ENCODE measurements at regions not wholly inside any gene's neighbourhood (a gene's known extent, or its start where the extent isn't known, plus 50 kb on each side); places are given as distances from the start of the nearest gene placed in this dataset.

DNA sequence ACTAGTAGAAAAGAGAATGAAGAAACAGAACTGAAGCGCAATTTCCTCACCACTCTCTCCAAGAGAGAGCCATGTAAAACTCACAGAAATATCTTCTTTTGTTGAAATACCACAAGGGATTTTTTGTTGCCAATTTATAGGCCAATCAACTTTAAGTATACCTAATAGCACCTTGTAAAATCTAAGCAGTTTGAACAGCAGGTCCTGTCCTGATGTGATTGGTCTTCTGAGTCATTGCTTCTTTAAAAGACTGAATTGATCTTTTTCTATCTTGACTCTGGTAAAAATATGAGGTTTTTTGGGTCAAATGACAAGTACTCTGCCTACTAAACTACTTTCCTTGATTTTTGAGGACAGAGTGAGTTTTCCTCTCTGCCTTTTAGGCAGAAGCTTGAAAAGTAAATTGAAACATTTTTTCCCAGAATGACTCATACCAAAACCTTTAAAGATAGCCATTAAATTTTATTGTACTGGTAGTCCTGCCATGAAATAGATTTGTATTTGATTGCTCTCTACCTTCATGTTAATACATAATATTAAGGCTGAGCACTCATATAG, 343.9 kb upstream of the CBLB start:
- Histone ChIP-seq H3K4me3 (ENCODE audit: low read depth in 1 of 2, low read length in 1 of 2) (no peak overlapping the region), H3K36me3 (no peaks in the 10 kb centered on the region), H3K27me3 (no peaks in the 10 kb centered on the region), H3K4me1 (ENCODE audit: control insufficient read depth in 1 of 2, insufficient read depth in 1 of 2, low read depth in 1 of 2, low read length in 1 of 2) (no peaks in the 10 kb centered on the region), H3K27ac (no peak overlapping the region), H3K9me3 (no peaks in the 10 kb centered on the region)
- TF ChIP-seq CTCF (IDR thresholded peaks at IDR 0.05) = no peak

GRCh38 chr3:106213954-106214353, 345.1 kb upstream of the CBLB start:
- Histone ChIP-seq H3K27me3 (no peaks in the 10 kb centered on the region), H3K4me1 (ENCODE audit: control insufficient read depth in 1 of 2, insufficient read depth in 1 of 2, low read depth in 1 of 2, low read length in 1 of 2) (no peaks in the 10 kb centered on the region), H3K9me3 (no peaks in the 10 kb centered on the region), H3K4me3 (ENCODE audit: low read depth in 1 of 2, low read length in 1 of 2) (no peak overlapping the region), H3K27ac (no peak overlapping the region), H3K36me3 (no peaks in the 10 kb centered on the region)
- no peak for TF ChIP-seq CTCF (IDR thresholded peaks at IDR 0.05)

DNA sequence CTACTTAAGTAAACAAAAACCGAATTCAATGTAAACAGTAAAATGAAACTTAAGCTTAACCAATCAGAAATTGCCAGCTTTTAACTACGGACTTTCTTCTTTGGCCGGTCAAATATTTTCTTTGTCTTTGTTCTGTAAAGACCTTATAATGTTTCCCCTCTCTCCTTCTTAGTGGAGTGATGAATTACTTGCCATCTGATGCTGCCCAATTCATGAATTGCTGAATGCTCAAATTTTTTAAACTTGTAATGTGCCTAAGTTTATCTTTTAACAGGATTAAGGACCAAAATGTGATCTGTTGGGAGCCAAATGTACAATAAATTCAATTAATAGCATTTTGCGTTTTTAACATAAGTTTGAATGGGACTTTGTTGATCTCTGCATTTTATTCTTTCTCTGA, 345.8 kb upstream of the CBLB start:
- TF ChIP-seq CTCF (IDR thresholded peaks at IDR 0.05) = no peak
- no peaks in the 10 kb centered on the region for H3K36me3 ChIP-seq

DNA sequence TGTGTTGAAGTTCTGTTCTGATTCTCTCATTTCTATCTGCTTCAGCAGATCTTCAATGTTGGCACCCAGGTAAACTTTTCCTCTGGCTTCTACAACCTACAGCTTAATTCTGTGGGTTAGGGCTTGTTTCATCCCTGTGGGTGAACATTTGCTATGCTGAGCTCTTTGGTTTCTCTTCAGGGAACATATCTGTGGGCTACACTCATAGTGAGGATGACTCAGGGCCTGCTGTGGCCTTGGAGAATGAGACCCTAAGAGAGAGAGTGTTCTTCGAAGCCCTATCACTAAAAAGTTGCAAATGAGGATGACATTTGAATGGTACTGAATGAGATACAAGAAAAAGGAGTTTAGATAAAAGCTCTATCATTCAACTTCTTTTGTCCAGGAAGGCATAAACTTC, 346.2 kb upstream of the CBLB start:
- Histone ChIP-seq H3K4me1 (ENCODE audit: control insufficient read depth in 1 of 2, insufficient read depth in 1 of 2, low read depth in 1 of 2, low read length in 1 of 2) (no peaks in the 10 kb centered on the region), H3K9me3 (no peaks in the 10 kb centered on the region), H3K27ac (no peak overlapping the region), H3K36me3 (no peaks in the 10 kb centered on the region), H3K4me3 (ENCODE audit: low read depth in 1 of 2, low read length in 1 of 2) (no peak overlapping the region), H3K27me3 (no peaks in the 10 kb centered on the region)
- TF ChIP-seq CTCF (IDR thresholded peaks at IDR 0.05) = no peak

More for the DNA sequence above, 345.8 kb upstream of the CBLB start:
- Histone ChIP-seq H3K4me3 (ENCODE audit: low read depth in 1 of 2, low read length in 1 of 2) (no peak overlapping the region), H3K9me3 (no peaks in the 10 kb centered on the region), H3K27me3 (no peaks in the 10 kb centered on the region), H3K27ac (no peak overlapping the region), H3K4me1 (ENCODE audit: control insufficient read depth in 1 of 2, insufficient read depth in 1 of 2, low read depth in 1 of 2, low read length in 1 of 2) (no peaks in the 10 kb centered on the region)

- H3K27me3 ChIP-seq = no peaks in the 10 kb centered on the region
- H3K36me3 ChIP-seq = no peaks in the 10 kb centered on the region
- H3K4me3 ChIP-seq (ENCODE audit: low read depth in 1 of 2, low read length in 1 of 2) = no peak overlapping the region
- TF ChIP-seq CTCF (IDR thresholded peaks at IDR 0.05) = no peak
- no peaks in the 10 kb centered on the region for H3K4me1 ChIP-seq (ENCODE audit: control insufficient read depth in 1 of 2, insufficient read depth in 1 of 2, low read depth in 1 of 2, low read length in 1 of 2)
- no peaks in the 10 kb centered on the region for H3K9me3 ChIP-seq
- no peak overlapping the region for H3K27ac ChIP-seq
Observed at GRCh38 chr3:106217745-106218144, 348.9 kb upstream of the CBLB start.

GRCh38 chr3:106227068-106227467, 358.3 kb upstream of the CBLB start:
- Histone ChIP-seq H3K4me1 (ENCODE audit: control insufficient read depth in 1 of 2, insufficient read depth in 1 of 2, low read depth in 1 of 2, low read length in 1 of 2) (no peaks in the 10 kb centered on the region), H3K36me3 (no peaks in the 10 kb centered on the region), H3K27ac (no peak overlapping the region), H3K27me3 (no peaks in the 10 kb centered on the region), H3K9me3 (no peaks in the 10 kb centered on the region), H3K4me3 (ENCODE audit: low read depth in 1 of 2, low read length in 1 of 2) (no peak overlapping the region)
- no peak for TF ChIP-seq CTCF (IDR thresholded peaks at IDR 0.05)

All from neutrophil (primary cell).